GM23248 (cell line): ENCODE measurements at regions not wholly inside any gene's neighbourhood (a gene's known extent, or its start where the extent isn't known, plus 50 kb on each side); places are given as distances from the start of the nearest gene placed in this dataset.

Experiments
- EZH2 ChIP-seq: fragments of 200-600 bp; sonication (generic); IDR thresholded peaks from 2 replicates; pipeline ENCODE4 v1.6.1; 2018; ENCODE audit warnings: antibody characterized with exemption, mild to moderate bottlenecking; ENCODE audit not compliant: insufficient read depth, poor library complexity, severe bottlenecking
- EZH2phosphoT487 ChIP-seq: fragments of 200-600 bp; sonication (generic); IDR thresholded peaks from 2 replicates; pipeline ENCODE4 v1.6.1; 2018; ENCODE audit warnings: antibody characterized with exemption, moderate library complexity, mild to moderate bottlenecking, low read depth; ENCODE audit not compliant: insufficient read depth

GRCh38 chr1:226482196-226482595 lies 66.4 kb upstream of the STUM start:
- no peak for TF ChIP-seq EZH2phosphoT487
- no peak for TF ChIP-seq EZH2
